ENCODE measurements at regions not wholly inside any gene's neighbourhood (a gene's known extent, or its start where the extent isn't known, plus 50 kb on each side); places are given as distances from the start of the nearest gene placed in this dataset.

DNA sequence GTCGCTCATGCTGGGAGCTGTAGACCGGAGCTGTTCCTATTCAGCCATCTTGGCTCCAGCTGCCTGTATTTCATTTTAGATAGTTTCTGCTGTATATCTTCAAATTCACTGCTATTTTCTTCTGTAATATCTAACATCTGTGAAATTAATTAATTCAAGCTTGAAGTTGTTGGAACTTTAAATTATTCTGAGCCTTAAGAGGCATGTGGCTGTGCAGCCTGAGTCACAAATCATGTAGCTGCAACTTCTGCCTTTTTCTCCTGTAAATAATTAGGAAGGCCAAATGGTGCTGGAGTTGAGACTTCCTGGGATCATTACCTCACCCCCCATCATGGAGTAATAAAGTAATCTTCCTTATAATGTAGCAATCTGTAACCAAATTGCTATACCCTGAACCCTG, 183.3 kb upstream of the PCSK5 start:
- in situ Hi-C loops (cut with MboI; ENCODE audit: low sequenced_read_pairs, unreplicated experiment), result no loop called here
- TF ChIP-seq, protein P1, sequence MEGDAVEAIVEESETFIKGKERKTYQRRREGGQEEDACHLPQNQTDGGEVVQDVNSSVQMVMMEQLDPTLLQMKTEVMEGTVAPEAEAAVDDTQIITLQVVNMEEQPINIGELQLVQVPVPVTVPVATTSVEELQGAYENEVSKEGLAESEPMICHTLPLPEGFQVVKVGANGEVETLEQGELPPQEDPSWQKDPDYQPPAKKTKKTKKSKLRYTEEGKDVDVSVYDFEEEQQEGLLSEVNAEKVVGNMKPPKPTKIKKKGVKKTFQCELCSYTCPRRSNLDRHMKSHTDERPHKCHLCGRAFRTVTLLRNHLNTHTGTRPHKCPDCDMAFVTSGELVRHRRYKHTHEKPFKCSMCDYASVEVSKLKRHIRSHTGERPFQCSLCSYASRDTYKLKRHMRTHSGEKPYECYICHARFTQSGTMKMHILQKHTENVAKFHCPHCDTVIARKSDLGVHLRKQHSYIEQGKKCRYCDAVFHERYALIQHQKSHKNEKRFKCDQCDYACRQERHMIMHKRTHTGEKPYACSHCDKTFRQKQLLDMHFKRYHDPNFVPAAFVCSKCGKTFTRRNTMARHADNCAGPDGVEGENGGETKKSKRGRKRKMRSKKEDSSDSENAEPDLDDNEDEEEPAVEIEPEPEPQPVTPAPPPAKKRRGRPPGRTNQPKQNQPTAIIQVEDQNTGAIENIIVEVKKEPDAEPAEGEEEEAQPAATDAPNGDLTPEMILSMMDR (IDR thresholded peaks at IDR 0.05; ENCODE audit: borderline replicate concordance, control extremely low read depth, extremely low read depth, insufficient read depth, missing control alignments), result no peak
- no peak for DNase-seq (ENCODE audit: low spot score)

DNA sequence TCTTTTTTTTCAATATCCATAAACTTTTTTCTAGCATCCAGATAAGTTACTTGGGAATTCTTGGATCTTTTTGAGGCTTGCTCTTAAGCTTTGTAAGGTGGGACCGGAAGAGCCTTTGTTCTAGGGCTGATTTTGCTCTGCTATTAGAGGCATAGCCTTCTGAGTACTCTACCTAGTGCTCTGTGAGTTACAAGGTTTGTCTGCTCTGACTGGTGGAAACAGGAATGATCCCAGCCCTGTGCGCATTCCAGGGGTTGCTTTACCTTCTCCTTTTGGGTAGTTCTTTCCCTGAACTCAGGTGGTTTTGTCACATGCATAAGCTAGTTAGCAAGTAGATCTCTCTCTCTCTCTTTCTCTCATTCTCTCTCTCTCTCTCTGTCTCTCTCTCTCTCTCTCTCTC, 180.8 kb upstream of the PCSK5 start:
- DNase-seq (ENCODE audit: low spot score), result no peak
- in situ Hi-C loops (cut with MboI; ENCODE audit: low sequenced_read_pairs, unreplicated experiment), result no loop called here
- TF ChIP-seq, protein P1 (IDR thresholded peaks at IDR 0.05; ENCODE audit: borderline replicate concordance, control extremely low read depth, extremely low read depth, insufficient read depth, missing control alignments), result no peak

DNA sequence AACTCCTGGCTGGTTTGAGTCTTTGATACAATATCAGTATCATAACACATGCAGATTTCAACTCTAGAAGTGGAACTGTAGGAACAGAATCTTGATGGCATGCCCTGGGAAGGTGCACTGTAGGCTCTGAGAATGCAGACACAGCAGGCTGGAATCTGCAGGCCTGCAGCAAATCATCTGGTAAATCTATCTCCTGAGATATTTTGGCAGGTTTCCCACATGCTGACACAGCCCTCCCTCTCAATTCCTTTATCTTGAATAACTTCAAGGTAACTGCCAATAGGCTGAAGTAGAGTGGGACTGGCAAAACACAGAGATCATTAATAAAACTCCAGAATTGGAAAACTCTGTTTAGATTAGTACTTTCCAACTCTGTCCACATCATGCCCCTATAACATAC, 177.8 kb upstream of the PCSK5 start:
- TF ChIP-seq, protein P1 (IDR thresholded peaks at IDR 0.05; ENCODE audit: borderline replicate concordance, control extremely low read depth, extremely low read depth, insufficient read depth, missing control alignments), result no peak
- DNase-seq (ENCODE audit: low spot score), result no peak
- in situ Hi-C loops (cut with MboI; ENCODE audit: low sequenced_read_pairs, unreplicated experiment), result no loop called here

GRCh38 chr9:75713335-75713734, 177.1 kb upstream of the PCSK5 start:
- in situ Hi-C loops (cut with MboI; ENCODE audit: low sequenced_read_pairs, unreplicated experiment), result no loop called here
- no peak for DNase-seq (ENCODE audit: low spot score)
- TF ChIP-seq, protein P1 (IDR thresholded peaks at IDR 0.05; ENCODE audit: borderline replicate concordance, control extremely low read depth, extremely low read depth, insufficient read depth, missing control alignments), result no peak

GRCh38 chr9:75715360-75715759, 175.1 kb upstream of the PCSK5 start:
- in situ Hi-C loops (cut with MboI; ENCODE audit: low sequenced_read_pairs, unreplicated experiment), result no loop called here
- no peak for DNase-seq (ENCODE audit: low spot score)
- TF ChIP-seq, protein P1 (IDR thresholded peaks at IDR 0.05; ENCODE audit: borderline replicate concordance, control extremely low read depth, extremely low read depth, insufficient read depth, missing control alignments), result no peak

DNA sequence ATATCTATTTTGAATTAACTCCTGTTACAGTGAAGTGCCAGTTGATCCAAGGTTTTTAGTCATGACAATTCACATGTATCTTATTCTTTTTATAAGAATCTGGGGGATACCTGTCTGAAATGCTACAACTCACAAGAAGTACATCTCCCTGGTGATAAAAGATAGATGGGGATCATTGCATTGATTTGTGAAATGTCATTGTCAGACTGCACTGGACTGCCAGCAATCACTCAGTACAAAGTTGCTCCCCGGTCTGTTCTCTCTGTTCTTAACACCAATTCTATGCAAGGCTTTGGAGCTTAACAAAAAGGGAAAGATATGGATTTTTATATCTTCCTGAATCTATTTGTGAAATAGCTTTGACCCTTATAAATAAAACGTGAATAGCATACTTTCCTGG, 171.8 kb upstream of the PCSK5 start:
- TF ChIP-seq, protein P1 (IDR thresholded peaks at IDR 0.05; ENCODE audit: borderline replicate concordance, control extremely low read depth, extremely low read depth, insufficient read depth, missing control alignments), result no peak
- in situ Hi-C loops (cut with MboI; ENCODE audit: low sequenced_read_pairs, unreplicated experiment), result no loop called here
- no peak for DNase-seq (ENCODE audit: low spot score)

GRCh38 chr9:75728391-75728790, 162.1 kb upstream of the PCSK5 start:
- in situ Hi-C loops (cut with MboI; ENCODE audit: low sequenced_read_pairs, unreplicated experiment), result no loop called here
- DNase-seq (ENCODE audit: low spot score), result no peak
- TF ChIP-seq, protein P1 (IDR thresholded peaks at IDR 0.05; ENCODE audit: borderline replicate concordance, control extremely low read depth, extremely low read depth, insufficient read depth, missing control alignments), result no peak

Data from GM13976 (cell line).